HG03139 (cell line): ENCODE measurements at regions not wholly inside any gene's neighbourhood (a gene's known extent, or its start where the extent isn't known, plus 50 kb on each side); places are given as distances from the start of the nearest gene placed in this dataset.
"Not testable (repeated sequence)": the region's sequence is repeated elsewhere in the genome, so short reads cannot be mapped to it uniquely, and the experiment has no call there.

Experiments used
- ATAC-seq: cut with Tn5 transposase; IDR thresholded peaks from one replicate; pipeline ENCODE4 v1.9.1; 2021; ENCODE audit not compliant: unreplicated experiment

DNA sequence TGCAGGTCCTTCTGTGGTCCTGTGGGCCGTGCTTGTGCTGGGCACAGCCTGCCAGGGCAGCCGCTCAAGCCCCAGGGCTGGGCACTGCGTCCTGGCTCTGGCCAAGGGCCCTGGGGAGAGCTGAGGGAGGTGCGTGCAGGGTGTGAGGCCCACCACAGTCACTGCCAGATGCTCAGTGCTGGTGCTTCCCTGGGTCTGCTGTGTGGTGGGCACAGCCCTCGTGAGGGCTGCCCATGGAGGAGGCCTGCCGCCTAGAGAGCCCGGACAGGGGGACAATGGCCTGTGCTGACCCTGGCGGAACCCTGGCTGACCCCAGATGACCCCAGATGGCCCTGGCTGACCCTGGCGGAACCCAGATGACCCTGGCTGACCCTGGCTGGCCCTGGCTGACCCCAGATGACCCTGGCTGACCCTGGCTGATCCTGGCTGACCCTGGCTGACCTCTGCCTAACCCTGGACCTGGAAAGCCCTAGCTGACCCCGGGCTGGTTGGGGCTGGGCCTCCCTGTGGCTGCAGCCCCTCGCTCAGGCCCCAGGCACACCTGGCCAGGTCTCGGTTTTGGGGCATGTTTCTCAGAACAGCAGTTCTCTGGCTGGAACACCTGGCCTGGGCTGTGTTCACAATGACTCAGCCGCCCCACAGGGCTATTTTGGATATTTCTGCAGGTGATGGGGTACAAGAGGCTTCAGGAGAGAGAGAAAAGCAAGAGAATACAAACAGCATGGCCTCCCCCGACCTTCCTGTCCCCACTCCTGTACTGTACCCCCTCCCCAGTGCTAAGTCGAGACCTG, 55.4 kb downstream of the TMEM121 start:
- no peak for ATAC-seq

DNA sequence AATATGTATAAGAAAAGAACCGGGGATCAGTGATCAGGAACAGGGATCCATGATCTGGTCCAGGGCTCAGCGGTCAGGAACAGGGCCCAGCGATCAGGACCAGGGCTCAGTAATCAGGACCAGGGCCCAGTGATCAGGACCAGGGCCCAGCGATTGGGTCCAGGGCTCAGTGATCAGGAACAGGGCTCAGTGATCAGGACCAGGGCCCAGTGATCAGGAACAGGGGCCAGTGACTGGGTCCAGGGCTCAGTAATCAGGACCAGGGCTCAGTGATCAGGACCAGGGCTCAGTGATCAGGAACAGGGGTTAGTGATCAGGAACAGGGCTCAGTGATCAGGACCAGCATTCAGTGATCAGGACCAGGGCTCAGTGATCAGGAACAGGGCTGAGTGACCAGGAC, 56.3 kb downstream of the TMEM121 start:
- ATAC-seq = no peak

DNA sequence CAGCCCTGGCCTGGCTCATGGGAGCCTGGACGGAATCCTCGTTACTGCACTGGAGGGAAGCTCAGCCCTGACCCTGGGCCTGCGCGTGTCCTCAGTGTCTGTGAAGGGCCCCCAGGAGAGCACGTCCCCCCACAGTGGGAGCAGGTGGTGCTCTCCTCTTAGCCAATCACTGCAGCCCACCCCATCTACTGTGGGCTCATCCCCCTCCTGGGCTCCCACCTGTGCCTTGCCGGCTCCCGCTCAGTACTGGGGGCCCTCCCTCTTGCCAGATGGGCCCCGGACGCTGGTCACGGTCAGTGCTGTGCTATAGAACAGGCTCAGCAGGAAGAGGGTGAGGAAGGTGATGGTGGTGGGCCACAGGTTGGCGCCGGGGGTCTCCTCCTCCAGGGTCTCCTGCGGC, 57.5 kb downstream of the TMEM121 start:
- not testable (repeated sequence) for ATAC-seq

DNA sequence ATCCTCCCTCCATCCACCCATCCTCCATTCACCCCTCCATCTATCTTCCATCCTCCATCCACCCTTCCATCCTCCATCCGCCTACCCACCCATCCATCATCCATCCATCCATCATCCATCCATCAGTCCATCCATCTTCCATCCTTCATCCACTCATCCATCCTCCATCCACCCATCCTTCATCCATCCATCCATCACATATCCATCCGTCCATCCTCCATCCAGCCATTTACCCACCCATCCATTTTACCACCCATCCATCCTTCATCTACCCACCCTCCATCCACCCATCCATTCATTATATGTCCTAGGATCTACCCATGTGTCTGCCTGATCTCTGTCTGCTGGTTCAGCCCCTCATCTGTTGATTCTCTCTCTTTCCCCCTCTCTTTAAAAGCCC, 58.9 kb downstream of the TMEM121 start:
- not testable (repeated sequence) for ATAC-seq

DNA sequence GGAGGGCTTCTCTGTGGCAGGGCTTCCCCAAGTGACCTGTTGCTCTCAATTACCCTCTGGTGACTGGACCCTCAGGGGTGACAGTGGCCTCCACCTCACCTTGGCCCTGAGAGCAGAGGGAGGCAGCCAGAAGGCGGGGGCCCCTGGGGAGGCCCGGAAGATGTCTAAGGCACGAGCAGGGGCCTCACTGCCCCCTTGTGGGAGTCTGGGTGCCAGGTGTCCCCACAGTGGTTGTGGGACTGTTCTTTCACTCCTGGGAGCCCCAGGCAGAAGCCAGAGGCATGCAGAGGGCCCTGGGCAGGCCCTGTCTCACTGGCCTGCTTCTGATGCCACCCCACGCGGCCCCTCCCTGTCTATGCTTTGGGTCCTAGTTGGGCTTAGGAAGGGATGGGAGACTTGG, 59.3 kb downstream of the TMEM121 start:
- ATAC-seq = not testable (repeated sequence)

DNA sequence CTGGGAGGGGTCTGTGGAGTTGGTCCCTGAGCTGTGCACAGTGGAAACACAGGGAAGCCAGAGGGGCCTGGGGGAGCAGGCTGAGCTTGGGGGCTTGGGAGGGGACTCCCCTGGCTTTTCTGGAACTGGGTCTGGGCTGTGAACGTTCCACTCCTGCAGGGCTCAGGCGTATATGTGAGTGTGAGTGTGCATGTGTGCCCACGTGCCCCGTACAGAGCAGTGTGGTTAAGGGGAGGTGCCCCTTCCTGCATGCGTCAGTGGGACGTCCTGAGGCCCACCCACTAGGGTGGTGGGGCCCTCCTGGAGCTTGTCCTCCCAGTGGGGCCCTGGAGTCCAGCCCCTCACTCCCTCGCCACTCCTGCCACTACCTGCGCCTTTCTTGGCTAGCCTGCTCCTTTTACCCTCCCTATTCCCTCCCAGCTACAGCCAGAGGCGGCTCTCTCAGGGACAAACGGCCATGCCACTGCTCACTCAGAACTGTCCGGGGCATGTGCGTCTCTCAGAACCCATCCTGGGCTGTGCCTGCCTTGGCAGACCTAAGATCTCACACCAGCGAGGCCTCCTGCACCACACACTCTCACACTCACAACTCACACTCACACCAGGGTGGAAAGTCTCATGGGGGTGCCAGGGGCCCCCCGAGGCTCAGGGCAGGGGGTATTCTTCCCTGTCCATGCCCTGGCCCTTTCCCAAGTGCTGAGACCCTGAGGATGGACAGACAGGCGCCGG, 59.9 kb downstream of the TMEM121 start:
- ATAC-seq = not testable (repeated sequence)

DNA sequence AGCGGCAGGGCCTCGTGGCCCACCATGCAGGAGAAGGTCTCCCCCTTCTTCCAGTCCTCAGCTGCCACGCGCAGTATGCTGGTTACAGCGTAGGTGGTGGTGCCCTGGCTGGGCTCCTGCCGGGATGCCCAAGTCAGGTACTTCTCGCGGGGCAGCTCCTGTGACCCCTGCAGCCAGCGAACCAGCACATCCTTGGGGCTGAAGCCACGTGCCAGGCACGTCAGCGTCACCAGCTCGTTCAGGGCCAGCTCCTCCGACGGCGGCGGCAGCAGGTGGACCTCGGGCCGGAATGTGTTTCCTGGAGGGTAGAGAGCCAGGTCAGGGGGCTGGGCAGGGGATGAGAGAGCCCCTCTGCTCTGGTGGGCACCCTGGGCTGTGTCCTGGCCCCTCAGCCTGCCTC, 60.7 kb downstream of the TMEM121 start:
- not testable (repeated sequence) for ATAC-seq

DNA sequence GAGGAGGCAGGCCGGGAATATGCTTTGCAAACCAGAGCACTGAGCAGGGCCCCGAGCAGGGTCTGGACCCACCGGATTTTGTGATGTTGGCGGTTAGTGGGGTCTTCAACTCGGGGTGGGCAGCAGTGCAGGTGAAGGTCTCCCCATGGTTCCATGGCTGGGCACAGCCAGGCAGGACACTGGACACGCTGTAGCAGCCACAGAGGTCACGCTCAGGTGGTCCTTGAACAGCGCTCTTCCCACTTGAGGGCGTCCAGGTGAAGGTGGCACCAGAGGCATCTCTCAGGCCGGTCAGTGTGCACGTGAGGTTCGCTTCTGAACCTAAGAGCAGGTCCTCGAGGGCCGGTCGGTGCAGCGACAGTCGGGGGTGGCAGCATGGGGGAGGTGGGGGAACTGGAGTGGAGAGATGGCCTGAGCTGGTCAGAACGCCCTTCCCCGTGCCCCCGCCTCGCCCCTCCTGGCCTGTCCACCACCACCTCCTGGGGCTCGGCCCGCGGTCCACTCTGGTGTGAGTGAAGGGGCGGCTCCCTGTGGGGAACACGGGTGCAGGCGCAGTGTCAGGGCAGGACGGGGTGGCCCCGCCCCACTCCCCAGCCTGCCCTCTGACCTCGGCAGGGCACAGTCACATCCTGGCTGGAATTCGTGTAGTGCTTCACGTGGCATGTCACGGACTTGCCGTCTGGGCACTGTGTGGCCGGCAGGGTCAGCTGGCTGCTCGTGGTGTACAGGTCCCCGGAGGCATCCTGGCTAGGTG, 61.3 kb downstream of the TMEM121 start:
- not testable (repeated sequence) for ATAC-seq

DNA sequence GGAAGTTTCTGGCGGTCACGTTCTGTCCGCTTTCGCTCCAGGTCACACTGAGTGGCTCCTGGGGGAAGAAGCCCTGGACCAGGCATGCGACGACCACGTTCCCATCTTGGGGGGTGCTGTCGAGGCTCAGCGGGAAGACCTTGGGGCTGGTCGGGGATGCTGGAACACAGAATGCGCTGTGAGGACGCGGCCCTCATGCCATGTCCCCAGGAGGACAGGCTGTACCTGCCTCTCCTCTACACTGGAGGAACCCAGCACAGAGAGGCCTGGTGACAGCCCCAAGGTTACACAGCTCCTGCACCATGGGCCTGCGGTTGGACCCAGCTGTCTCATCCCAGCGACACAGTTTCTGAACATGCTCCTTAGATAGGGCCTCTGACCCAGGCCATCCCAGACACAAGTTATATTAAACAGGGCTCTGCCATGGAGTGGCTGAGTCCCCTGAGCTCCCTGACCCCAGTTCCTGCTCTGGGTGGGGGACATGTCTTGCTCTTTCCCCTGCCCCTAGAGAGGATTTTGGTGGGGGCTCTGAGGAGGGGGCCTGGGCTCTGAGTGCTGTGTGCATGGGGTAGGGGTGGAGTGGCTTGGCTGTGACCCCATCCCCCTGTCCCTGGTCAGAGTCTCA, 62.0 kb downstream of the TMEM121 start:
- no peak for ATAC-seq

DNA sequence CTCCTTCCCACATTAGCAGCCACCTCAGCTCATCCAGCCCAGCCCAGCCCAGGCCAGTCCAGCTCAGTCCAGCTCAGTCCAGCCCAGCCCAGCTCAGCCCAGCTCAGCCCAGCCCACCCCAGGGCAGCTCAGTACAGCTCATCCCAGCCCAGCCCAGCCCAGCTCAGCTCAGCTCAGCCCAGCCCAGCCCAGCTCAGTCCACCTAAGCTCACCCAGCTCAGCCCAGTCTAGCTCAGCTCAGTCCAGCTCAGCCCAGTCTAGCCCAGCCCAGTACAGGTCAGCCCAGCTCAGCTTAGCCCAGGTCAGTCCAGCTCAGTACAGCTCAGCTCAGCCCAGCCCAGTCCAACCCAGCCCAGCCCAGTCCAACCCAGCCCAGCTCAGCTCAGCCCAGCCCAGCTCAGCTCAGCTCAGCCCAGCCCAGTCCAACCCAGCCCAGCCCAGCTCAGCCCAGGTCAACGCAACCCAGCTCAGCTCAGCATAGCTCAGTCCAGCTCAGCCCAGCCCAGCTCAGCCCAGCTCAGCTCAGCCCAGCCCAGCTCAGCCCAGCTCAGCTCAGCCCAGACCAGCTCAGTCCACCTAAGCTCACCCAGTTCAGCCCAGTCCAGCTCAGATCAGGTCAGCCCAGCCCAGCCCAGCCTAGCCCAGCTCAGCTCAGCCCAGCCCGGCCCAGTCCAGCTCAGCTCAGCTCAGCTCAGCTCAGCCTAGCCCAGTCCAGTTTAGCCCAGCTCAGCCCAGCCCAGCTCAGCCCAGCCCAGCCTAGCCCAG, 63.0 kb downstream of the TMEM121 start:
- ATAC-seq = no peak

DNA sequence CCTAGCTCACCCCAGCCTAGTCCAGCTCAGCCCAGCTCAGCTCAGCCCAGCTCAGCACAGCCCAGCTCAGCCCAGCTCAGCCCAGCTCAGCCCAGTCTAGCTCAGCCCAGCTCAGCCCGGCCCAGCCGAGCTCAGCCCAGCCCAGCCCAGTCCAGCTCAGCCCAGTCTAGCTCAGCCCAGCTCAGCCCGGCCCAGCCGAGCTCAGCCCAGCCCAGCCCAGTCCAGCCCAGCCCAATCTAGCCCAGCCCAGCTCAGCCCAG, 63.5 kb downstream of the TMEM121 start:
- ATAC-seq = not testable (repeated sequence)

DNA sequence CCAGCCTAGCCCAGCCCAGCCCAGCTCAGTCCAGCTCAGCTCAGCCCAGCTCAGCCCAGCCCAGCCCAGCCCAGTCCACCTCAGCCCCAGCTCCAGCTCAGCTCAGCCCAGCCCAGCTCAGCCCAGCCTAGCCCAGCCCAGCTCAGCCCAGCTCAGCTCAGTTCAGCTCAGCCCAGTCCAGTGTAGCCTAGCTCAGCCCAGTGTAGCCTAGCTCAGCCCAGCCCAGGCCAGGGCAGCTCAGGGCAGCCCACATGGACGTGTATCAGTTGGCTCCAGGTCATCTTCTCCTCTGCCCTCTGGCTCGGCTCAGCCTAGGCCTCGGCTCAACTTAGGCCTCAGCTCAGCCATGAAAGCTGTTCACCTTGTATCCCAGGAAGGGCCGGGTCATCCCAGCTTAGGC, 64.7 kb downstream of the TMEM121 start:
- ATAC-seq = no peak

DNA sequence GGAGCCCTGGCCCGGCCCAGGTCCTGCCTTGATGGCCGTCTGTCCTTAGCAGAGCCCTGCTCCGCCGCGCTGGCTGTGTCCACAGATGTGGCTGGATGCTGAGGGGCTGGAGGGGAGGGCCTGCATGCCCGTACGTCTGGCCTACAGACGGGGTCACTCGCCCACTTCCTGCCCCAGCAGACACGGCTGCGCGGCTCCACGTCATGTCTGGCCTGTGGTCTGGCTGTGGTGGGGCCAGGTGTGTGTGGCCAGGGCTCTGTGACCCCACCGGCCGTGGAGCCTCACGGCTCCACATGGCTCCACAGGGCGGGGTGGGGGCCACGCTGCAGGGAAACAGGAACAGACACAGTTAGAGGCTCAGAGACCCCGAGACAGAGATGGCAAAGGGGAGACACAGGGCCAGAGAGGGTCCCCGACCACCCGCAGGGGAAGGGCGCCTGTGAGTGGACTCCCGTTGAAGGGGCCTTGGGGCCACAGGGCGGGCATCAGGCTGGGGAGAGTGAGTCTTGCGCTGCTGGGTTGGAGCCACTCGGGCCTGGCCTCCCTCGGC, 65.5 kb downstream of the TMEM121 start:
- not testable (repeated sequence) for ATAC-seq

DNA sequence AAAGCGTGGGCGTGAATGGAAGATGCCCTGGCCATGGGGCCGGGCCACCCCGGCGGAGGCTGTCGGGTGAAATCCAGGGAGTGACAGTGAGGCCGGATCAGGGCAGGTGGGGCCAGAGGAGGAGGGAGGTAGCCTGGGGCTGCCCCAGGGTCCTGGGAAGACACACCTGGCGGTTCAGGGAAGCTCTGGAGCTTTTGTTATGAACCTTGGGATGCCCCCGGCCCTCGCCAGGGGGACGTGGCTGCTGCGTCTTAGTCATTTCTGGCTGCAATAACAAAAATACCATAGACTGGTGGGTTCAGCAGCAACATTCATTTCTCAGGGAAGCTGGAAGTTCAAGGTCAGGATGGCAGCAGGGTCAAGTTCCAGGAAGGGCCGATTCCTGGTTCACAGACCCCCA, 66.3 kb downstream of the TMEM121 start:
- not testable (repeated sequence) for ATAC-seq

DNA sequence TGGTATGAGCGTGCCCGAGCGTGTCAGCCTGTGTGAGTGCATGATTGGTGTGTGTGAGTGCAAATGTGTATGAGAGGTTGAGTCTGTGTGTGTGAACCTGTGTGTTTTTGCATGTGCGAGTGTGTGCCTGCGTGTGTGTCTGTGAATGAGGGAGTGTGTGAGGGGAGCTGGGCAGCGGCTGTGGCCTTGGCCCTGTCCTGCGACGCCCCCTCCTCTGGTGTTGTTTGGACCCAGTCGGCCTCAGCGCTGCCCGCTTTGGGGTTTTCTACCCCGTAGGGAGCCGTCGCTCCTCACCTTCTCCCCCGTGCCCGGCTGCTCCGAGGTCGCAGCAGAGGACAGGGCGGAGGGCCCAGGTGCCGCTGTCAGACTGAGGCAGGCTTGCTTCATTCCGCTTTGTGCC, 69.0 kb downstream of the TMEM121 start:
- not testable (repeated sequence) for ATAC-seq

DNA sequence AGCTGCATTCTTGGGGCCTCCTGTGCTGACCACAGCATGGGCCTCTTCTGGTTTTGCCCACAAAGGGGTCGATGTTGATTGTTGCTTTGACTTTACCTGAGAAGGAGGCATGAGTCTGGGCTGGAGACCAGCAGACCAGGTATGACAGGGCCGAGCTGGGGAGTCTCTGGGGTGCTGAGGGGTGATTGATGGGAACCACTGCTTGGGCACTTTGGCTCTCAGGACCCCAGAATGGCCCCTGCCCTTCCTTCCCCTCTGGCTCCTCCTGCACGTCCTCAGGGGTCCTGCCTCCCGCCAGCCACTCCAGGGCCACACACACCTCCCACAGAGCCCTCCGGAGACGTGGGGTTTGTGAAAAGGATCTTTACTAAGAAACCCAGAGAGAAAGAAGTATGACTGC, 70.0 kb downstream of the TMEM121 start:
- not testable (repeated sequence) for ATAC-seq

DNA sequence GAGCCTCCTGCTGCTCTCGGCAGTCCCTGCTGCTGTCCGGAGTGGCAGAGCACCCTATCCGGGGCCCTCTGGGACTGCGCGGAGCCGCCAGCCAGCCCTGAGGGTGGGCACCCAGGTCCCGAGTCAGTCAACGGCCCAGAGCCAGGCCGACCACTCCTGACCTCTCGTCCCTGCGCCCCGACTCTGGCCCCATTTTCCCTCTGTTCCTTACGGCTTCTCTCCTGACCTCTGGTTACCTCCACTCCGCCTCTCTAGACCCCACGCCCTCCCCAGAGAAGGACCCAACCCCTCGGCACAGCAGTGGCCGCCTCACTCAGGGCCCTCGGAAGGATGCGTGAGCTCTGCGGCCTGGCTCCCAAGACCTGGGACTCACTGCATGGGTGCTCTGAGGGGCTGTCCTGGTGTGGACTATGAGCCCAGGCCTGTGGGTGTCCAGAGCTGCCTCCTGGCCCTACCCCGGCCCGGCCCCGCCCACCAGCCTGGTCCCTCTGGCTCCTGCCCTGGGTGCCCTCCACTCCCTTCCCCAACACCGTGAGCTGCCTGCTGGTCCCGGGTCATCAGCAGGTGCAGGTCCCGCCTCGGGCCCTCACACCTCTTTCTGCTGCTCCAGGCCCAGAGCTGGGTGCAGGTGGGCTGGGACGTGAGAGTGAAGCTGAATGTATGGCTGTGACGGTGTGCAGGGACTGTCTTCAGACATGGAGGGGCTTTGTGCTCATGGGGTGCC, 71.8 kb downstream of the TMEM121 start:
- not testable (repeated sequence) for ATAC-seq

DNA sequence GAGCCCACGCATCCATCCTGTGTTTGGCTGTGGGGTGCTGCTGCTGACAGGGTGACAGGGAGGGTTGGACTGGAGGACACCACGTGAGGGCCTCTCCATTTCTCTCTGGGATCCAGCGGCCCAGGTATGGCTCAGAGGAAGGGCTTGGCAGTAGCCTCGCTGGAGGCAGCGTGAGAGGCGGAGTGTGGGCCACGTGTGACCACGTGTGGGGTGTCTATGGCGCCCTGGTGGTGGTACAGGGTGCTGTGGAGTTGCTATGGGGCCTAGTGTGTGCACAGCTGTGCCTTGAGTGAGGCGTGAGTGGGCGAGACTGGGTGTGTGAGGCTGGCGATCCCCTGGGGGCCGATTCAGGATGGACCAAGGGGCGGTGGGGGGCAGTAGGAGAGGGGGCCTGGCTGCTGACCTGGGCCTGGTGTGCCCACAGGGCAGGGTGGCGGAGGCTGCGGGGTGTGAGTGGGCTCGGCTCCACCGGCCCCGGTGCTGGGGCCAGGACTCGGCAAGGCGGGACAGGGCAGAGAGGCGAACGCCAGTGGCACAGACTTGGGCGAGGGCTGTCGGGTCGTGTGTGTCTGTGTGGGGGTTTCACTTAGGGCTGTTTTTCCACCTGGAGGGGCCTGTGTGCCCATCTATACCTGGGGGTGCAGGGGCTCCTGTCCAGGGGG, 72.7 kb downstream of the TMEM121 start:
- ATAC-seq = not testable (repeated sequence)
